ENCODE measurements at regions not wholly inside any gene's neighbourhood (a gene's known extent, or its start where the extent isn't known, plus 50 kb on each side); places are given as distances from the start of the nearest gene placed in this dataset.

GRCh38 chr13:74434782-74435181, 300.6 kb upstream of the KLF12 start:
- H3K4me3 ChIP-seq (ENCODE audit: low read depth, low read length): no peak overlapping the region
- DNase-seq (ENCODE audit: low read depth): no peak
- TF ChIP-seq MYC (IDR thresholded peaks at IDR 0.05; ENCODE audit: low read depth, low read length) (no peak), POLR2A (IDR thresholded peaks at IDR 0.05; ENCODE audit: extremely low read depth, insufficient read length) (no peak), MAX (IDR thresholded peaks at IDR 0.05; ENCODE audit: low read depth, low read length) (no peak), CTCF (IDR thresholded peaks at IDR 0.05; ENCODE audit: low read depth, low read length) (no peak)

GRCh38 chr13:74424455-74424854, 290.3 kb upstream of the KLF12 start:
- TF ChIP-seq POLR2A (IDR thresholded peaks at IDR 0.05; ENCODE audit: extremely low read depth, insufficient read length): no peak
- TF ChIP-seq MAX (IDR thresholded peaks at IDR 0.05; ENCODE audit: low read depth, low read length): no peak
- TF ChIP-seq CTCF (IDR thresholded peaks at IDR 0.05; ENCODE audit: low read depth, low read length): no peak
- no peak for TF ChIP-seq MYC (IDR thresholded peaks at IDR 0.05; ENCODE audit: low read depth, low read length)
- no peak for DNase-seq (ENCODE audit: low read depth)
- H3K4me3 ChIP-seq (ENCODE audit: low read depth, low read length): no peak overlapping the region

- DNase-seq (ENCODE audit: low read depth): no peak
- no peak for TF ChIP-seq MYC (IDR thresholded peaks at IDR 0.05; ENCODE audit: low read depth, low read length)
- no peak for TF ChIP-seq MAX (IDR thresholded peaks at IDR 0.05; ENCODE audit: low read depth, low read length)
- no peak for TF ChIP-seq POLR2A (IDR thresholded peaks at IDR 0.05; ENCODE audit: extremely low read depth, insufficient read length)
- no peak for TF ChIP-seq CTCF (IDR thresholded peaks at IDR 0.05; ENCODE audit: low read depth, low read length)
- no peak overlapping the region for H3K4me3 ChIP-seq (ENCODE audit: low read depth, low read length)
Observed at GRCh38 chr13:74423434-74423833, 289.2 kb upstream of the KLF12 start.

GRCh38 chr13:74414458-74414857, 280.3 kb upstream of the KLF12 start:
- no peak for TF ChIP-seq CTCF (IDR thresholded peaks at IDR 0.05; ENCODE audit: low read depth, low read length)
- DNase-seq (ENCODE audit: low read depth): no peak

GRCh38 chr13:74413482-74413881, 279.3 kb upstream of the KLF12 start:
- no peak for DNase-seq (ENCODE audit: low read depth)
- no peak overlapping the region for H3K4me3 ChIP-seq (ENCODE audit: low read depth, low read length)
- TF ChIP-seq MYC (IDR thresholded peaks at IDR 0.05; ENCODE audit: low read depth, low read length): no peak
- TF ChIP-seq POLR2A (IDR thresholded peaks at IDR 0.05; ENCODE audit: extremely low read depth, insufficient read length): no peak
- TF ChIP-seq CTCF (IDR thresholded peaks at IDR 0.05; ENCODE audit: low read depth, low read length): no peak
- TF ChIP-seq MAX (IDR thresholded peaks at IDR 0.05; ENCODE audit: low read depth, low read length): no peak

More at GRCh38 chr13:74414458-74414857, 280.3 kb upstream of the KLF12 start:
- H3K4me3 ChIP-seq (ENCODE audit: low read depth, low read length): no peak overlapping the region

GRCh38 chr13:74409551-74409950, 275.3 kb upstream of the KLF12 start:
- no peak for DNase-seq (ENCODE audit: low read depth)
- TF ChIP-seq CTCF (IDR thresholded peaks at IDR 0.05; ENCODE audit: low read depth, low read length) (no peak), POLR2A (IDR thresholded peaks at IDR 0.05; ENCODE audit: extremely low read depth, insufficient read length) (no peak), MAX (IDR thresholded peaks at IDR 0.05; ENCODE audit: low read depth, low read length) (no peak), MYC (IDR thresholded peaks at IDR 0.05; ENCODE audit: low read depth, low read length) (no peak)
- no peak overlapping the region for H3K4me3 ChIP-seq (ENCODE audit: low read depth, low read length)

Measured in NB4 (cell line).